Ovary (tissue), 3 donors: ENCODE measurements at regions not wholly inside any gene's neighbourhood (a gene's known extent, or its start where the extent isn't known, plus 50 kb on each side); places are given as distances from the start of the nearest gene placed in this dataset.

Source experiments
- CTCF ChIP-seq, 3 donors: fragments of 450-650 bp in 2 of 3; fragments of 200-600 bp in 1 of 3; IDR thresholded peaks; one replicate each; pipeline versions ENCODE4 v1.5.1 to v1.8.0; 2016 to 2022; ENCODE audit warnings: antibody characterized with exemption in 3 of 3, mild to moderate bottlenecking in 1 of 3
- EP300 ChIP-seq: sonication (generic); formaldehyde crosslinking; IDR thresholded peaks from one replicate; pipeline ENCODE4 v1.6.1; 2017; ENCODE audit warnings: antibody characterized with exemption
- donor health status: DM: no; HTN: no; CAD: no.

GRCh38 chr3:153894857-153895256, 226.3 kb upstream of the ARHGEF26 start:
- TF ChIP-seq CTCF (IDR thresholded peaks at IDR 0.05) (no peak), EP300 (no peak)
